Glutamatergic neuron (in vitro differentiated cells): ENCODE measurements at regions not wholly inside any gene's neighbourhood (a gene's known extent, or its start where the extent isn't known, plus 50 kb on each side); places are given as distances from the start of the nearest gene placed in this dataset.

Experiments used
- DNase-seq: peaks from one replicate; pipeline ENCODE4 v3.0.0; 2022
- H3K27ac Mint-ChIP-seq: one replicate; pipeline ENCODE4 v1.8.0; 2020; ENCODE audit warnings: mild to moderate bottlenecking, mixed read lengths, inconsistent platforms; ENCODE audit not compliant: unreplicated experiment
- H3K27me3 Mint-ChIP-seq: one replicate; pipeline ENCODE4 v1.8.0; 2020; ENCODE audit warnings: mild to moderate bottlenecking, moderate library complexity, mixed read lengths, inconsistent platforms; ENCODE audit not compliant: unreplicated experiment
- H3K36me3 Mint-ChIP-seq: one replicate; pipeline ENCODE4 v1.8.0; 2020; ENCODE audit warnings: mild to moderate bottlenecking, mixed read lengths, inconsistent platforms; ENCODE audit not compliant: unreplicated experiment
- H3K4me1 Mint-ChIP-seq: one replicate; pipeline ENCODE4 v1.8.0; 2020; ENCODE audit warnings: mild to moderate bottlenecking, low read depth, mixed read lengths, inconsistent platforms; ENCODE audit not compliant: unreplicated experiment
- H3K4me3 Mint-ChIP-seq: one replicate; pipeline ENCODE4 v1.8.0; 2020; ENCODE audit warnings: mild to moderate bottlenecking, mixed read lengths, inconsistent platforms; ENCODE audit not compliant: unreplicated experiment
- H3K9me3 Mint-ChIP-seq: one replicate; pipeline ENCODE4 v1.8.0; 2020; ENCODE audit warnings: mild to moderate bottlenecking, moderate library complexity, mixed read lengths, inconsistent platforms; ENCODE audit not compliant: unreplicated experiment
- TF ChIP-seq, protein P1 (sequence below): fragments of 200-600 bp; sonication (generic); IDR thresholded peaks from one replicate; pipeline ENCODE4 v1.5.0; 2021; ENCODE audit not compliant: partially characterized antibody, unreplicated experiment

DNA sequence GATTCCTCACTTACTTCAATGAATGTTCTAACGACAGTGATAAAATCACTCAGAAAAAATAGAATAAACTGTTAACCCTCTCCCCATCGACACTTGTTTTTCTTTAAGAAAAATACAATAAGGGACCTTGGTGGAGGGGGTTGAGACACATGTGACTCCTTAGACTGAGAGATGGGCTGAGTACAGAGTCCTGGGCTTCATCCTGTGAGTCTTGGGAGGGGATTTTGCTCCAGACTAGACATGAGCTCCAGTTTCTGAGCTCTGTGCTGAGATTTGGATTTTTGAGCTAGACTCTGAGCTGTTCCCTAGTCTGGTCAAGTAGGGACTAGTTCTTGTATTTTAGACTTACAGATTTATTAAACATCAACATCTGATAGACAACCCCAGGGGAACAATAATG is 241.5 kb upstream of the MVB12B start:
- no peak overlapping the region for H3K27ac Mint-ChIP-seq
- H3K4me1 Mint-ChIP-seq = no peaks in the 10 kb centered on the region
- peaks cover under 1% of the 10 kb centered on the region for H3K9me3 Mint-ChIP-seq
- TF ChIP-seq, protein P1, sequence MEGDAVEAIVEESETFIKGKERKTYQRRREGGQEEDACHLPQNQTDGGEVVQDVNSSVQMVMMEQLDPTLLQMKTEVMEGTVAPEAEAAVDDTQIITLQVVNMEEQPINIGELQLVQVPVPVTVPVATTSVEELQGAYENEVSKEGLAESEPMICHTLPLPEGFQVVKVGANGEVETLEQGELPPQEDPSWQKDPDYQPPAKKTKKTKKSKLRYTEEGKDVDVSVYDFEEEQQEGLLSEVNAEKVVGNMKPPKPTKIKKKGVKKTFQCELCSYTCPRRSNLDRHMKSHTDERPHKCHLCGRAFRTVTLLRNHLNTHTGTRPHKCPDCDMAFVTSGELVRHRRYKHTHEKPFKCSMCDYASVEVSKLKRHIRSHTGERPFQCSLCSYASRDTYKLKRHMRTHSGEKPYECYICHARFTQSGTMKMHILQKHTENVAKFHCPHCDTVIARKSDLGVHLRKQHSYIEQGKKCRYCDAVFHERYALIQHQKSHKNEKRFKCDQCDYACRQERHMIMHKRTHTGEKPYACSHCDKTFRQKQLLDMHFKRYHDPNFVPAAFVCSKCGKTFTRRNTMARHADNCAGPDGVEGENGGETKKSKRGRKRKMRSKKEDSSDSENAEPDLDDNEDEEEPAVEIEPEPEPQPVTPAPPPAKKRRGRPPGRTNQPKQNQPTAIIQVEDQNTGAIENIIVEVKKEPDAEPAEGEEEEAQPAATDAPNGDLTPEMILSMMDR = no peak
- no peak overlapping the region for H3K4me3 Mint-ChIP-seq
- no peaks in the 10 kb centered on the region for H3K27me3 Mint-ChIP-seq
- DNase-seq = no peak
- no peaks in the 10 kb centered on the region for H3K36me3 Mint-ChIP-seq

DNA sequence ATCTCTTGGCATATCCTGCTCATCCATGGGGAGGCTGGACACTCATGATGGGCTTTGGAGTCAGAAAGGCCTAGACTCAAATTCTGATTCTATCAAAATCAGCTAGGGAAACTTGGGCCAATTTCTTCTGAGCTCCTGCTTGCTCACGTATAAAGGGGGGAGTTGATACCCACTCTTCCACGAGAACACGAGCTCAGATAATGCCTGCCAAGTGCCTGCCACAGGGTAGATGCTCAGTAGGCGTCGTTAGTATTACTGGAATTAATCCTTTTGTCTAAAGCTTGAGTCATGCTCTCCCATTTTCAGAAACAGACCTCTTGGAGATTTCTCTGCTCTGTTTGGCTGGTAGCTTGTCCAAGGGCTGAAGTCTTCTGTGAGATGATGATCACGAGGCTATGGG is 238.3 kb upstream of the MVB12B start:
- Mint-ChIP-seq H3K27ac (no peak overlapping the region), H3K4me1 (no peaks in the 10 kb centered on the region), H3K9me3 (peaks cover 7% of the 10 kb centered on the region)

DNA sequence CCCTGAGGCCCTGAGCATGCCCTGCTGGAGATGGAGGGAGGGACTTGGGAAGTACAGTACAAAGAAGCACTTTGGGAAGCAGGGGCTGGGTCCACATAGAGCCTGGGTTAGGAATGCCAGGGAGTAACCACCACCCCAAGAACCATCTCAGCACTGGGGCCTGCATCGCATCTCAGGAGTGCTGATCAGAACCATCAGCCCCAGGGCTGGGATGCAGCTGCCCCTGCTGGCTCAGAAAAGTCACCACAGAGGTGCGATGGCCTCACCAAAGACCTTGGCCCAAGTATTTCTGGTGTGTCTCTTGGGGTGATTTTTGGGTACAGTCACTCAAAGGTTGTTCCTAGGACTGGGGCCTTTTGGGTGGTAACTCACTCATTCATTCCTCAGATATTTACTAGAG is 236.8 kb upstream of the MVB12B start:
- peaks cover 7% of the 10 kb centered on the region for H3K9me3 Mint-ChIP-seq
- DNase-seq = no peak
- peaks cover 3% of the 10 kb centered on the region for H3K27me3 Mint-ChIP-seq
- no peaks in the 10 kb centered on the region for H3K4me1 Mint-ChIP-seq
- TF ChIP-seq, protein P1 = no peak
- H3K36me3 Mint-ChIP-seq = no peaks in the 10 kb centered on the region
- no peak overlapping the region for H3K4me3 Mint-ChIP-seq
- H3K27ac Mint-ChIP-seq = no peak overlapping the region

More for the DNA sequence above, 238.3 kb upstream of the MVB12B start:
- TF ChIP-seq, protein P1 = no peak
- Mint-ChIP-seq H3K4me3 (no peak overlapping the region), H3K27me3 (peaks cover 3% of the 10 kb centered on the region), H3K36me3 (no peaks in the 10 kb centered on the region)
- no peak for DNase-seq

DNA sequence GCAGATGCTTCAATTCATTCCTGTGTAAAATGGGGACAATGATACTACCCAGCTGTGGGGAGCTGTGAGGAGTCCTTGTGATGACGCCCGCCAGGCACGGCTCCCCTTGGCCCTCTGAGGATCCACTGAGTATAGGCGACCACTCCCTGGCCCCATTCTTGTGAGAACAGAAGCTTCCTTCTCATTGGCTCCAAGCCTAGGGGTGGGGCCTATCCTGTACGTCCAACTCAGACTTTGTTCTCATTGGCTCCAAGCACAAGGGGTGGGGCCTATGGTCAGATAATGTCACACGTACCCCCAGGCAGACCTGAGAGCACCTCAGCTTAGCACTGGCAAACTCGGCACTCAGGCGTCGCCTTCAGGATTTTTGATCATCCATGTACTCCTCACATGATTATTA is 232.9 kb upstream of the MVB12B start:
- Mint-ChIP-seq H3K27me3 (peaks cover 3% of the 10 kb centered on the region), H3K27ac (no peak overlapping the region), H3K4me3 (no peak overlapping the region), H3K4me1 (no peaks in the 10 kb centered on the region), H3K9me3 (peaks cover 7% of the 10 kb centered on the region), H3K36me3 (no peaks in the 10 kb centered on the region)
- no peak for DNase-seq
- TF ChIP-seq, protein P1 = no peak

DNA sequence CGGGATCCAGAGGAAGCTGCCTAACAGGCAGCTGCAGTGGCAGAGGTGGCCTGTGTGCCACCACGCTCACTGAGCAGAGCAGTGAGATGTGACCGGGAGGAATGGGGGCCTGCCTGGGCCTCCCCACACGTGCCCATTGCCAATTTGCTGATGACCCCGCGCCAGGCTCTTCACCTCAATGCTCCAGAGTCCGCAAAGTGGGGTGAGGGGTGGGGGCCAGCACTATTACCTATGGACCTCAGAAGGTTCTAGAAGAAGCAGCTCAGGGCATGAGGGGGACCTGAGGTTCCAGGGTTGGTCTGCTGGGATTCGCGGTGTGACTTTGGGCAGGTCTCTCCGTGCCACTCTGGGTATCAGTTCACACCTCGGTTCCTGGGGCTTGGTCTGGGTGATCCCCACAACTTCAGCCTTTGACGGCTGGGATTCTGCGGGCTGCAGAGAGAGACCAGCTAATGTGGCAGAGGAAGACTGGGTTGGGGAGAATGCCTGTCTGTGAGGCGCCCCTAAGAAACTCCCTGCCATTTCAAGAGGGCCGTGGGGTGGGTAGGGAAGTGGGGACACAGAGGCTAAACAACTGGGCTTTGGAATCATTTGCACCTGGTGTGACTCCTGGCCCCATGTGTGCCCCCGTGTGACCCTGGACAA is 231.0 kb upstream of the MVB12B start:
- Mint-ChIP-seq H3K9me3 (peaks cover 5% of the 10 kb centered on the region), H3K27ac (no peak overlapping the region), H3K4me1 (no peaks in the 10 kb centered on the region), H3K36me3 (peaks cover under 1% of the 10 kb centered on the region), H3K4me3 (no peak overlapping the region), H3K27me3 (peaks cover under 1% of the 10 kb centered on the region)
- TF ChIP-seq, protein P1 = no peak
- DNase-seq = no peak
